Activated CD8-positive, alpha-beta T cell treated with anti-CD3 and anti-CD28 coated beads for 36 hours (primary cell): ENCODE measurements at regions not wholly inside any gene's neighbourhood (a gene's known extent, or its start where the extent isn't known, plus 50 kb on each side); places are given as distances from the start of the nearest gene placed in this dataset.

Source experiments
- ATAC-seq: fragments of 200-7000 bp; cut with Tn5 transposase; one replicate; pipeline ENCODE4 v1.10.0; 2021; ENCODE audit warnings: mild to moderate bottlenecking, moderate library complexity
- CTCF ChIA-PET: fragments of 350-600 bp; sonication (Branson Sonifier 250); formaldehyde crosslinking; loops from one replicate; lab custom pipeline; 2021; ENCODE audit warnings: antibody characterized with exemption; lab: Charles Lee
- POLR2A ChIA-PET: fragments of 350-600 bp; sonication (Branson Sonifier 250); formaldehyde crosslinking; loops from one replicate; lab custom pipeline; 2021; ENCODE audit warnings: antibody characterized with exemption; lab: Charles Lee
- DNase-seq: peaks from one replicate; pipeline ENCODE4 v3.0.0-alpha.2; 2020
- H3K27ac Mint-ChIP-seq: one replicate; pipeline ENCODE4 v1.8.0; 2021; ENCODE audit warnings: mild to moderate bottlenecking, mixed read lengths
- H3K27me3 Mint-ChIP-seq: one replicate; pipeline ENCODE4 v1.8.0; 2021; ENCODE audit warnings: mixed read lengths
- H3K36me3 Mint-ChIP-seq: one replicate; pipeline ENCODE4 v1.8.0; 2021; ENCODE audit warnings: low read depth, mixed read lengths
- H3K4me1 Mint-ChIP-seq: one replicate; pipeline ENCODE4 v1.8.0; 2021; ENCODE audit warnings: low read depth, mixed read lengths
- H3K4me3 Mint-ChIP-seq: one replicate; pipeline ENCODE4 v1.8.0; 2021; ENCODE audit warnings: mild to moderate bottlenecking, moderate library complexity, mixed read lengths
- H3K9me3 Mint-ChIP-seq: one replicate; pipeline ENCODE4 v1.8.0; 2021; ENCODE audit warnings: mixed read lengths
- intact Hi-C: fragments of 100-400 bp; cut with micrococcal nuclease; formaldehyde crosslinking; loops from one replicate; pipeline ENCODE4 v1.10.0; 2022
- TF ChIP-seq, protein P1 (sequence below): fragments of 200-600 bp; IDR thresholded peaks from one replicate; pipeline ENCODE4 v1.8.0; 2022; ENCODE audit warnings: antibody characterized with exemption, mild to moderate bottlenecking

DNA sequence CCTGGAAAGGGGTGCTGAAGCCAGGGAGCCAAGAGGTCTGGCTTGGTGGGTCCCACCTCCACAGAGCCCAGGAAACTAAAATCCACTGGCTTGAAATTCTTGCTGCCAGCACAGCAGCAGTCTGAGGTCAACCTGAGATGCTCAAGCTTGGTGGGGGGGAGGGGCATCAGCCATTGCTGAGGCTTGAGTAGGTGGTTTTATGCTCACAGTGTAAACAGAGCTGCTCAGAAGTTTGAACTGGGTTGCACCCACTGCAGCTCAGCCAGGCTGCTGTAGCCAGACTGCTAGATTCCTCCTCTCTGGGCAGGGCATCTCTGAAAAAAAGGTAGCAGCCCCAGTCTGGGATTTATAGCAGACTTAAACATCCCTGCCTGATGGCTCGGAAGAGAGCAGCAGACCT, 55.5 kb upstream of the FBXL17 start:
- TF ChIP-seq, protein P1, sequence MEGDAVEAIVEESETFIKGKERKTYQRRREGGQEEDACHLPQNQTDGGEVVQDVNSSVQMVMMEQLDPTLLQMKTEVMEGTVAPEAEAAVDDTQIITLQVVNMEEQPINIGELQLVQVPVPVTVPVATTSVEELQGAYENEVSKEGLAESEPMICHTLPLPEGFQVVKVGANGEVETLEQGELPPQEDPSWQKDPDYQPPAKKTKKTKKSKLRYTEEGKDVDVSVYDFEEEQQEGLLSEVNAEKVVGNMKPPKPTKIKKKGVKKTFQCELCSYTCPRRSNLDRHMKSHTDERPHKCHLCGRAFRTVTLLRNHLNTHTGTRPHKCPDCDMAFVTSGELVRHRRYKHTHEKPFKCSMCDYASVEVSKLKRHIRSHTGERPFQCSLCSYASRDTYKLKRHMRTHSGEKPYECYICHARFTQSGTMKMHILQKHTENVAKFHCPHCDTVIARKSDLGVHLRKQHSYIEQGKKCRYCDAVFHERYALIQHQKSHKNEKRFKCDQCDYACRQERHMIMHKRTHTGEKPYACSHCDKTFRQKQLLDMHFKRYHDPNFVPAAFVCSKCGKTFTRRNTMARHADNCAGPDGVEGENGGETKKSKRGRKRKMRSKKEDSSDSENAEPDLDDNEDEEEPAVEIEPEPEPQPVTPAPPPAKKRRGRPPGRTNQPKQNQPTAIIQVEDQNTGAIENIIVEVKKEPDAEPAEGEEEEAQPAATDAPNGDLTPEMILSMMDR = no peak
- ChIA-PET CTCF (no interaction called here), POLR2A (no interaction called here)
- ATAC-seq (no peak), DNase-seq (no peak)
- Mint-ChIP-seq H3K27ac (no peak overlapping the region), H3K4me1 (no peaks in the 10 kb centered on the region), H3K36me3 (no peaks in the 10 kb centered on the region), H3K27me3 (peaks cover 9% of the 10 kb centered on the region), H3K4me3 (no peak overlapping the region), H3K9me3 (no peaks in the 10 kb centered on the region)
- intact Hi-C loops = no loop called here

DNA sequence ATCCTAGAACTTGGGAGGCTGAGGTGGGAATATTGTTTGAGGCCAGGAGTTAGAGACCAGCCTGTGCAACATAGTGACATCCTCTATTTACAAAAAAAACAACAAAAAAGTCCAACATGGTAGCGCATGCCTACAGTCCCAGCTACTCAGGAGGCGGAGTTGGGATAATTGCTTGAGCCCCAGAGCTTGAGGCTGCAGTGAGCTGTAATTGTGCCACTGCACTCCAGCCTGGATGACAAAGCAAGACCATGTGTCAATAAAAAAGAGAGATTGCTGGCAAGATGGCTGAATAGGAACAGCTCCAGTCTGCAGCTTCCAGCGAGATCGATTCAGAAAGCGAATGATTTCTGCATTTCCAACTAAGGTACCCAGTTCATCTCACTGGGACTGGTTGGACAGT, 54.8 kb upstream of the FBXL17 start:
- Mint-ChIP-seq H3K36me3 (no peaks in the 10 kb centered on the region), H3K27me3 (peaks cover 9% of the 10 kb centered on the region), H3K4me3 (no peak overlapping the region), H3K27ac (no peak overlapping the region), H3K9me3 (no peaks in the 10 kb centered on the region), H3K4me1 (no peaks in the 10 kb centered on the region)
- intact Hi-C loops = no loop called here
- POLR2A ChIA-PET = no interaction called here
- DNase-seq (no peak), ATAC-seq (no peak)
- CTCF ChIA-PET = no interaction called here
- TF ChIP-seq, protein P1 = no peak

DNA sequence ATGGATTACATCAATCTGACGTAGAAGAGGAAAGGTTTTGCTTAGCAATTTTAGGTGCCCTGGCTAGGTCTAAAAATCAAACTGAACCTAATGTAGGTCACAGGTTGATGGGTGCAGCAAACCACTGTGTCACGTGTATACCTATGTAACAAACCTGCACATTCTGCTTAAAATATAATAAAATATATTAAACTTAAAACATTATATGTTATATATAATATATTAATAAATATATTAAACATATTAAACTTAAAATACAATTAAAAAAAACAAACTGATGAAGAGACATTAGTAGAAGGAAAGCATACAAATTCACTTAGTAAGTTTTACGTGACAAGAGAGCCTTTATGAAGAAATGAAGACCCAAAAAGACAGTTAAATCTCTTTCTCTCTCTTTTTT, 51.7 kb upstream of the FBXL17 start:
- CTCF ChIA-PET = no interaction called here
- H3K9me3 Mint-ChIP-seq = no peaks in the 10 kb centered on the region

DNA sequence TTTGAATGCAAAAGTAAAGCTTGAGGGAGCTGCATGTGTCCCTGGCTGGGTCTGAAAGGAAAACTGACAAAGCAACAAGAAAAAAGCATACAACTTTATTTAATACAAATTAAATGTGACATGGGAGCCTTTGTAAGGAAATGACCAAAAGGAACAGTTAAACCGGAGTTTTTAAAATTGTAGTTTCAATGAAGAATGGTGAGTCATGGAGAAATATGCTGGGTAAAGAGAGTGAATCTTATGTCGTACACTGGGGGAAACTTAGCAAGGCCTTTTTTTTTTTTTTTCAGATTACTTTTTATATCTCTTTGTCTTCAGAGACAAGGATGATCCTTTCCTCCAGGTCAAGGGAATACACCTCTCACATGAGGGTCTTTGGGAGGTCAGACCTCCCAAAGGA, 50.1 kb upstream of the FBXL17 start:
- intact Hi-C loops = no loop called here
- Mint-ChIP-seq H3K36me3 (no peaks in the 10 kb centered on the region), H3K4me1 (no peaks in the 10 kb centered on the region), H3K4me3 (no peak overlapping the region), H3K9me3 (no peaks in the 10 kb centered on the region), H3K27me3 (peaks cover 11% of the 10 kb centered on the region), H3K27ac (no peak overlapping the region)
- TF ChIP-seq, protein P1 = no peak
- ATAC-seq (no peak), DNase-seq (no peak)
- CTCF ChIA-PET = no interaction called here
- POLR2A ChIA-PET = no interaction called here

More for the DNA sequence above, 51.7 kb upstream of the FBXL17 start:
- POLR2A ChIA-PET = no interaction called here
- no peak overlapping the region for H3K27ac Mint-ChIP-seq
- no peak for ATAC-seq
- peaks cover 14% of the 10 kb centered on the region for H3K27me3 Mint-ChIP-seq
- no peaks in the 10 kb centered on the region for H3K36me3 Mint-ChIP-seq
- no peak for DNase-seq
- H3K4me3 Mint-ChIP-seq = no peak overlapping the region
- TF ChIP-seq, protein P1 = no peak
- H3K4me1 Mint-ChIP-seq = no peaks in the 10 kb centered on the region
- intact Hi-C loops = no loop called here
